H1 (cell line): ENCODE measurements at regions not wholly inside any gene's neighbourhood (a gene's known extent, or its start where the extent isn't known, plus 50 kb on each side); places are given as distances from the start of the nearest gene placed in this dataset.

Experiments
- CTCF ChIA-PET: fragments of 300-600 bp; sonication (Branson Sonifier 250); formaldehyde crosslinking; loops from one replicate; lab custom pipeline; 2021; ENCODE audit not compliant: partially characterized antibody; lab: Charles Lee
- POLR2A ChIA-PET: fragments of 300-600 bp; sonication (Branson Sonifier 250); formaldehyde crosslinking; loops from one replicate; lab custom pipeline; 2021; ENCODE audit warnings: inconsistent platforms; ENCODE audit not compliant: partially characterized antibody; lab: Charles Lee
- DNase-seq, 2 experiments: peaks; one replicate each; pipeline versions ENCODE4 v3.0.0 to v3.0.0-alpha.2; 2010 to 2022; ENCODE audit warnings: low spot score in 2 of 2, low read depth in 1 of 2, mixed read lengths in 1 of 2
- FAIRE-seq: peaks from 2 replicates; lab custom pipeline; 2011; peaks lifted over from hg19 to GRCh38; lab: Jason Lieb, UNC
- H2AFZ ChIP-seq: 2 replicates; pipeline ENCODE4 v1.8.1; 2012; ENCODE audit warnings: low read length, inconsistent platforms
- H2AK5ac ChIP-seq: 2 replicates; pipeline ENCODE4 v1.6.1; 2013; ENCODE audit warnings: low read depth, low read length
- H2BK120ac ChIP-seq: replicated peaks from 2 replicates; pipeline ENCODE3; 2013; ENCODE audit warnings: low read depth, low read length, inconsistent platforms
- H2BK12ac ChIP-seq: 2 replicates; pipeline ENCODE4 v1.6.1; 2013; ENCODE audit warnings: low read depth, low read length
- H2BK15ac ChIP-seq: 2 replicates; pipeline ENCODE4 v1.6.1; 2013; ENCODE audit warnings: low read length
- H2BK20ac ChIP-seq: 2 replicates; pipeline ENCODE4 v1.6.1; 2013; ENCODE audit warnings: low read length
- H2BK5ac ChIP-seq: 2 replicates; pipeline ENCODE4 v1.6.1; 2013; ENCODE audit warnings: low read depth, low read length
- H3K14ac ChIP-seq: 2 replicates; pipeline ENCODE4 v1.6.1; 2013; ENCODE audit warnings: inconsistent platforms; ENCODE audit not compliant: insufficient read length
- H3K18ac ChIP-seq: 2 replicates; pipeline ENCODE4 v1.6.1; 2013; ENCODE audit warnings: low read length; ENCODE audit errors: extremely low read depth
- H3K23ac ChIP-seq: 2 replicates; pipeline ENCODE4 v1.6.1; 2013; ENCODE audit warnings: inconsistent platforms; ENCODE audit not compliant: insufficient read length
- H3K23me2 ChIP-seq: 2 replicates; pipeline ENCODE4 v1.6.1; 2013; ENCODE audit warnings: low read depth, low read length
- H3K27ac ChIP-seq: 2 replicates; pipeline ENCODE4 v1.6.1; 2011; ENCODE audit warnings: low read depth, low read length, inconsistent platforms
- H3K27me3 ChIP-seq, 4 experiments: replicated peaks in 1 of 4; 1 replicate in 1 of 4; 2 replicates in 3 of 4; pipeline versions ENCODE4 v1.6.1 to v1.8.1; 2011 to 2013; ENCODE audit warnings: low read length in 3 of 4, mild to moderate bottlenecking in 3 of 4, inconsistent platforms in 2 of 4, mixed read lengths in 2 of 4, moderate library complexity in 1 of 4; ENCODE audit not compliant: control insufficient read depth in 3 of 4, insufficient read depth in 3 of 4; ENCODE audit errors: extremely low read depth in 1 of 4
- H3K36me3 ChIP-seq, 4 experiments: 2 replicates each; pipeline versions ENCODE4 v1.6.1 to v1.8.1; 2011 to 2013; ENCODE audit warnings: mild to moderate bottlenecking in 4 of 4, low read length in 3 of 4, moderate library complexity in 2 of 4, control low read depth in 1 of 4, inconsistent platforms in 1 of 4; ENCODE audit not compliant: insufficient read depth in 4 of 4, control insufficient read depth in 2 of 4
- H3K4ac ChIP-seq: replicated peaks from 2 replicates; pipeline ENCODE3; 2013; ENCODE audit warnings: low read length, low read depth, mixed read lengths, inconsistent platforms; ENCODE audit not compliant: insufficient read length
- H3K4me1 ChIP-seq, 4 experiments: replicated peaks in 1 of 4; 1 replicate in 1 of 4; 2 replicates in 3 of 4; pipeline versions ENCODE4 v1.6.1 to v1.8.1; 2011 to 2013; ENCODE audit warnings: low read length in 3 of 4, inconsistent platforms in 2 of 4, mixed read lengths in 1 of 4; ENCODE audit not compliant: insufficient read depth in 4 of 4, control insufficient read depth in 3 of 4
- H3K4me2 ChIP-seq, 2 experiments: 2 replicates each; pipeline versions ENCODE4 v1.6.1 to v1.8.1; 2011 to 2013; ENCODE audit warnings: low read depth in 2 of 2, low read length in 2 of 2, control low read depth in 1 of 2, inconsistent platforms in 1 of 2, mild to moderate bottlenecking in 1 of 2; ENCODE audit not compliant: insufficient read depth in 1 of 2
- H3K4me3 ChIP-seq, 4 experiments: fragments of 200-600, 300-600 bp in 1 of 4; sonication (generic), shearing (Covaris generic), sonication (Bioruptor Twin) in 1 of 4; 2 replicates each; pipeline versions ENCODE4 v1.5.1 to v1.8.1; 2011 to 2016; ENCODE audit warnings: low read length in 4 of 4, low read depth in 3 of 4, control low read depth in 2 of 4, inconsistent platforms in 2 of 4, mild to moderate bottlenecking in 2 of 4, mixed read lengths in 1 of 4, moderate library complexity in 1 of 4; ENCODE audit not compliant: insufficient read depth in 2 of 4; ENCODE audit errors: extremely low read depth in 1 of 4
- H3K56ac ChIP-seq: replicated peaks from 2 replicates; pipeline ENCODE3; 2013; ENCODE audit warnings: low read depth, mild to moderate bottlenecking, mixed read lengths, low read length, inconsistent platforms; ENCODE audit not compliant: insufficient read length
- H3K79me1 ChIP-seq: 2 replicates; pipeline ENCODE4 v1.6.1; 2013; ENCODE audit warnings: low read depth, low read length, control low read depth
- H3K79me2 ChIP-seq, 2 experiments: 2 replicates each; pipeline versions ENCODE4 v1.6.1 to v1.8.1; 2012 to 2013; ENCODE audit warnings: low read length in 2 of 2, mild to moderate bottlenecking in 2 of 2, inconsistent platforms in 1 of 2; ENCODE audit not compliant: insufficient read depth in 2 of 2, control insufficient read depth in 1 of 2
- H3K9ac ChIP-seq, 4 experiments: replicated peaks in 1 of 4; 1 replicate in 1 of 4; 2 replicates in 3 of 4; pipeline versions ENCODE4 v1.6.1 to v1.8.1; 2011 to 2013; ENCODE audit warnings: low read depth in 3 of 4, low read length in 3 of 4, control low read depth in 2 of 4, mild to moderate bottlenecking in 2 of 4, moderate library complexity in 2 of 4, inconsistent platforms in 1 of 4; ENCODE audit errors: extremely low read depth in 1 of 4
- H3K9me3 ChIP-seq, 2 experiments: 2 replicates each; pipeline versions ENCODE4 v1.6.1 to v1.8.1; 2012 to 2013; ENCODE audit warnings: mild to moderate bottlenecking in 2 of 2, moderate library complexity in 2 of 2, control low read depth in 1 of 2, inconsistent platforms in 1 of 2, low read depth in 1 of 2, low read length in 1 of 2, mixed read lengths in 1 of 2; ENCODE audit not compliant: insufficient read depth in 2 of 2
- H4K20me1 ChIP-seq, 2 experiments: replicated peaks in 1 of 2; 2 replicates each; pipeline versions ENCODE3 to v1.8.1; 2011 to 2013; ENCODE audit warnings: inconsistent platforms in 2 of 2, low read length in 2 of 2, mild to moderate bottlenecking in 1 of 2; ENCODE audit not compliant: insufficient read depth in 2 of 2, control insufficient read depth in 1 of 2
- H4K5ac ChIP-seq: 2 replicates; pipeline ENCODE4 v1.6.1; 2013; ENCODE audit warnings: low read length, low read depth, mixed read lengths, inconsistent platforms; ENCODE audit not compliant: insufficient read length
- H4K8ac ChIP-seq: 2 replicates; pipeline ENCODE4 v1.8.0; 2013; ENCODE audit warnings: mild to moderate bottlenecking, moderate library complexity, low read length, inconsistent platforms; ENCODE audit not compliant: insufficient read depth; ENCODE audit errors: extremely low read depth
- H4K91ac ChIP-seq: replicated peaks from 2 replicates; pipeline ENCODE3; 2013; ENCODE audit warnings: low read length, mixed read lengths, inconsistent platforms; ENCODE audit not compliant: insufficient read length
- WGBS, 2 experiments: shearing (Covaris generic) in 1 of 2; methylation state at CpG; one replicate each; pipeline versions ENCODE4 v1.1.6 to v1.1.7; 2013 to 2015; ENCODE audit warnings: low lambda C conversion rate in 2 of 2, mixed read lengths in 2 of 2, inconsistent platforms in 1 of 2, low coverage in 1 of 2, missing lambda C conversion rate in 1 of 2; ENCODE audit not compliant: insufficient replicate concordance in 2 of 2, insufficient coverage in 1 of 2, insufficient read length in 1 of 2; ENCODE audit errors: extremely low coverage in 1 of 2, missing lambda C conversion rate in 1 of 2; 5-methylcytosine and 5-hydroxymethylcytosine counted together
- TF ChIP-seq, protein P1 (sequence below): IDR thresholded peaks from 2 replicates; pipeline ENCODE4 v1.6.1; 2012; ENCODE audit warnings: low read length, inconsistent platforms

DNA sequence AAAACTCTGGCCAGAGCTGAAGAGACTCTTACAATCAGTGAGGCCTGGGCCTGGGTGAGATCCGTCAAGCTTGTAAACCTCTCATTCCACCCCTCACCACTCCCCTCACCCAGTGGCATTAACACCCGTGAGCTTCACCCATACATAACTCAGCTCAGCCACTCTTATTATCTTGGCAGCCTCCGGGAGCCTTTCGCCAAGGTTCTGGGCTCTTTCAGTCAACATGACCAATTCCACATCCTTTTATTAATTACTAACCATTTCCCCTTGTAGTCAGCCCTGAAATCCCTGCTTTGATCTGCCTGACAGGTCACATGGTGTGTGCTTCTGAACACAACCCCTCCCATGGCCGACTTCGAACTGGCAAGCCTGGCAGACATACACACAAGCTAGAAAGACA lies 134.8 kb downstream of the SETD4 start:
- H2AFZ ChIP-seq: no peak overlapping the region
- H4K91ac ChIP-seq: no peak overlapping the region
- H2BK15ac ChIP-seq: no peak overlapping the region
- no peaks in the 10 kb centered on the region for H3K27me3 ChIP-seq
- H3K18ac ChIP-seq: no peak overlapping the region
- H3K36me3 ChIP-seq: no peaks in the 10 kb centered on the region
- H3K27ac ChIP-seq: no peak overlapping the region
- H3K23ac ChIP-seq: no peak overlapping the region
- 90% methylated on average over 6 of the region's 6 CpGs; no CpG with 5 or more reads in 1 of the 2 experiments for WGBS, 2 experiments
- DNase-seq: no peak
- no peak overlapping the region for H3K56ac ChIP-seq
- no peak overlapping the region for H3K4me3 ChIP-seq
- FAIRE-seq: no peak
- H3K79me2 ChIP-seq: no peaks in the 10 kb centered on the region
- ChIA-PET POLR2A (no interaction called here), CTCF (interaction anchor here (0.6 to 2.1 kb wide), 3 partner anchors 15 to 1180 kb away, joined by 3 to 4 read pairs (median 3); no protein-coding TSS in a partner anchor)
- no peak overlapping the region for H2BK5ac ChIP-seq
- no peaks in the 10 kb centered on the region for H3K79me1 ChIP-seq
- no peak overlapping the region for H3K14ac ChIP-seq
- no peak overlapping the region for H2BK20ac ChIP-seq
- H3K4me1 ChIP-seq: no peaks in the 10 kb centered on the region
- TF ChIP-seq, protein P1, sequence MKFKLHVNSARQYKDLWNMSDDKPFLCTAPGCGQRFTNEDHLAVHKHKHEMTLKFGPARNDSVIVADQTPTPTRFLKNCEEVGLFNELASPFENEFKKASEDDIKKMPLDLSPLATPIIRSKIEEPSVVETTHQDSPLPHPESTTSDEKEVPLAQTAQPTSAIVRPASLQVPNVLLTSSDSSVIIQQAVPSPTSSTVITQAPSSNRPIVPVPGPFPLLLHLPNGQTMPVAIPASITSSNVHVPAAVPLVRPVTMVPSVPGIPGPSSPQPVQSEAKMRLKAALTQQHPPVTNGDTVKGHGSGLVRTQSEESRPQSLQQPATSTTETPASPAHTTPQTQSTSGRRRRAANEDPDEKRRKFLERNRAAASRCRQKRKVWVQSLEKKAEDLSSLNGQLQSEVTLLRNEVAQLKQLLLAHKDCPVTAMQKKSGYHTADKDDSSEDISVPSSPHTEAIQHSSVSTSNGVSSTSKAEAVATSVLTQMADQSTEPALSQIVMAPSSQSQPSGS: no peak
- H3K9me3 ChIP-seq: no peaks in the 10 kb centered on the region
- no peaks in the 10 kb centered on the region for H3K23me2 ChIP-seq
- no peak overlapping the region for H3K4me2 ChIP-seq
- no peak overlapping the region for H2AK5ac ChIP-seq
- no peak overlapping the region for H3K4ac ChIP-seq
- H2BK12ac ChIP-seq: no peak overlapping the region
- no peak overlapping the region for H4K8ac ChIP-seq
- no peak overlapping the region for H4K5ac ChIP-seq
- no peak overlapping the region for H2BK120ac ChIP-seq
- no peaks in the 10 kb centered on the region for H4K20me1 ChIP-seq
- H3K9ac ChIP-seq: no peak overlapping the region
